ENCODE measurements at regions not wholly inside any gene's neighbourhood (a gene's known extent, or its start where the extent isn't known, plus 50 kb on each side); places are given as distances from the start of the nearest gene placed in this dataset.

- TF ChIP-seq CTCF (IDR thresholded peaks at IDR 0.05), result no peak
- DNase-seq (ENCODE audit: low spot score) (no peak), ATAC-seq (ENCODE audit: low FRiP score) (no peak)
Observed at GRCh38 chr2:82237994-82238662, 1933.6 kb upstream of the LRRTM1 start.

DNA sequence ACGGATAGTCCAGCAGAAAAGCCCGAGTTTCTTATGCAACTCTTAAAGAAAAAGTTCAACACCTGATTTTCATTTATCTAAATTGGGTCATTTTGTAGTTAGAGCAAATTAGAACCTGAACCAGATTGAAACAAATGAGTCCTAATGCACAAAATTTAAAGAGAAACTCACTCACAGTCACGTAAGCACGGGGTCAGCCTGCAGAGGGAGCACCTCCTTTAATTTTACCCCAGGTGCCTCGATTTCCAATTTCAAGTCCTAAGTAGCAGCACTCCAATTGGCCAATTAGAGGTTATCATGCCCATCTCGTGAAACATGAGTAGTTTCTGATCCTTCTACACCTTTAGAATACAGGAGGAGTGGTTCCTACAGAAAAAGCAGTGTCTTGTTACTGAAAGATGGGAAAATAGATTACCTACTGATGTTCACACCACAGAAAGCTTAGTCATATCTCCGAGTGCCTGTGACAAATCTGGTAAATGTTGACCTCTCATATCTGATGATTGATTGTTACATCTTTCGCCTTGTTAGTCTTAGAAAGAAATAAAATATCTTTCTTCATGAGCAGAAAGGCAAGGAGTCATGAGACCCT, 1929.8 kb upstream of the LRRTM1 start:
- DNase-seq (ENCODE audit: low spot score), result no peak
- no peak for TF ChIP-seq CTCF (IDR thresholded peaks at IDR 0.05)
- no peak for ATAC-seq (ENCODE audit: low FRiP score)

- ATAC-seq (ENCODE audit: low FRiP score) (no peak), DNase-seq (ENCODE audit: low spot score) (no peak)
- no peak for TF ChIP-seq CTCF (IDR thresholded peaks at IDR 0.05)
Observed at GRCh38 chr2:82233806-82234205, 1929.3 kb upstream of the LRRTM1 start.

GRCh38 chr2:82230406-82230805, 1925.9 kb upstream of the LRRTM1 start:
- ATAC-seq (ENCODE audit: low FRiP score) (no peak), DNase-seq (ENCODE audit: low spot score) (no peak)
- TF ChIP-seq CTCF (IDR thresholded peaks at IDR 0.05), result no peak

DNA sequence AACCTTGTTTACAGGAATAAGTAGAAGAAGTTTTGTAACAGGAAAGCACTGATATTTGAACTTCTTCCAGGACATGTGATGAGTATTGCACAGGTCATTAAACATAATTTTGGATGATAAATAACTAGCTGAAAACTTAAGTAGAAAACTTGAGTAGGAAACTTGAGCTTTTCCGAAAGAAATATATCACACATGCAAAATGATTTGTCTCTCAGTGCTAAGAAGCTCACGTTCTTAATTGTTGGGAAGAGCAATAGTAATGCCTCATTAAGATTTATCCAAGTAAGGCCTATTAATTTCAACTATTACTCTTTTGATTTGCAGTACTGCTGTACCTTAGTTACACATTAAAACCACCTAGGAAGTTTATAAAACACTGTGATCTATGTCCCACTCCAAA, 1921.9 kb upstream of the LRRTM1 start:
- ATAC-seq (ENCODE audit: low FRiP score) (no peak), DNase-seq (ENCODE audit: low spot score) (no peak)
- TF ChIP-seq CTCF (IDR thresholded peaks at IDR 0.05), result no peak

- ATAC-seq (ENCODE audit: low FRiP score) (no peak), DNase-seq (ENCODE audit: low spot score) (no peak)
- TF ChIP-seq CTCF (IDR thresholded peaks at IDR 0.05), result no peak
Observed at GRCh38 chr2:82224301-82224940, 1919.9 kb upstream of the LRRTM1 start.

- no peak for TF ChIP-seq CTCF (IDR thresholded peaks at IDR 0.05)
- ATAC-seq (ENCODE audit: low FRiP score), result no peak
Observed at GRCh38 chr2:82215212-82215611, 1910.7 kb upstream of the LRRTM1 start.

More at GRCh38 chr2:82215212-82215611, 1910.7 kb upstream of the LRRTM1 start:
- no peak for DNase-seq (ENCODE audit: low spot score)

All from omental fat pad (tissue), 3 donors.